DOHH2 (cell line): ENCODE measurements at regions not wholly inside any gene's neighbourhood (a gene's known extent, or its start where the extent isn't known, plus 50 kb on each side); places are given as distances from the start of the nearest gene placed in this dataset.

ENCODE experiments used
- H3F3A ChIP-seq: fragments of 200-600 bp; sonication (generic), shearing (Covaris generic); 2 replicates; pipeline ENCODE4 v1.6.0; 2016; ENCODE audit warnings: antibody characterized with exemption, mild to moderate bottlenecking; ENCODE audit not compliant: control insufficient read depth, insufficient read depth
- H3K27ac ChIP-seq: fragments of 200-600 bp; sonication (generic); 2 replicates; pipeline ENCODE4 v1.5.1; 2014; ENCODE audit warnings: low read depth, mild to moderate bottlenecking, low read length, moderate library complexity
- H3K27me3 ChIP-seq: fragments of 200-600 bp; sonication (generic); 2 replicates; pipeline ENCODE4 v1.6.1; 2014; ENCODE audit warnings: mild to moderate bottlenecking, low read length, mixed read lengths; ENCODE audit not compliant: control insufficient read depth
- H3K36me3 ChIP-seq: fragments of 200-600 bp; sonication (generic); 2 replicates; pipeline ENCODE4 v1.6.1; 2014; ENCODE audit warnings: mild to moderate bottlenecking, low read length, moderate library complexity, mixed read lengths; ENCODE audit not compliant: control insufficient read depth
- H3K4me1 ChIP-seq: fragments of 200-600 bp; sonication (generic); 2 replicates; pipeline ENCODE4 v1.6.1; 2014; ENCODE audit warnings: mild to moderate bottlenecking, low read length, mixed read lengths; ENCODE audit not compliant: control insufficient read depth
- H3K4me2 ChIP-seq: fragments of 200-600 bp; sonication (generic); 2 replicates; pipeline ENCODE4 v1.6.0; 2014; ENCODE audit warnings: mild to moderate bottlenecking, low read length, moderate library complexity
- H3K4me3 ChIP-seq: fragments of 200-600 bp; sonication (generic); 2 replicates; pipeline ENCODE4 v1.5.1; 2014; ENCODE audit warnings: mild to moderate bottlenecking, low read length, mixed read lengths
- H3K79me2 ChIP-seq: fragments of 200-600 bp; sonication (generic); 2 replicates; pipeline ENCODE4 v1.6.1; 2014; ENCODE audit warnings: mild to moderate bottlenecking, low read length, mixed read lengths; ENCODE audit not compliant: control insufficient read depth
- H3K9me2 ChIP-seq: fragments of 200-600 bp; sonication (generic); replicated peaks from 2 replicates; pipeline ENCODE4 v1.6.1; 2014; ENCODE audit warnings: mild to moderate bottlenecking, low read length, mixed read lengths; ENCODE audit not compliant: control insufficient read depth
- H3K9me3 ChIP-seq: fragments of 200-600 bp; sonication (generic); 2 replicates; pipeline ENCODE4 v1.6.1; 2014; ENCODE audit warnings: antibody characterized with exemption, low read length, mixed read lengths; ENCODE audit not compliant: control insufficient read depth, insufficient read depth
- H4K20me1 ChIP-seq: fragments of 200-600 bp; sonication (generic); 2 replicates; pipeline ENCODE4 v1.6.0; 2014; ENCODE audit warnings: low read depth, mild to moderate bottlenecking, antibody characterized with exemption, low read length, moderate library complexity; ENCODE audit not compliant: control insufficient read depth, insufficient read depth
- EZH2phosphoT487 ChIP-seq: fragments of 200-600 bp; sonication (generic); IDR thresholded peaks from 2 replicates; pipeline ENCODE4 v1.6.1; 2017; ENCODE audit warnings: borderline replicate concordance, mild to moderate bottlenecking, antibody characterized with exemption, low read length, moderate library complexity, mixed read lengths
- TF ChIP-seq, protein P1 (sequence below): fragments of 200-600 bp; sonication (generic); IDR thresholded peaks from one replicate; pipeline ENCODE4 v1.5.1; 2014; ENCODE audit warnings: antibody characterized with exemption, mild to moderate bottlenecking, low read depth, low read length; ENCODE audit not compliant: poor library complexity, severe bottlenecking

DNA sequence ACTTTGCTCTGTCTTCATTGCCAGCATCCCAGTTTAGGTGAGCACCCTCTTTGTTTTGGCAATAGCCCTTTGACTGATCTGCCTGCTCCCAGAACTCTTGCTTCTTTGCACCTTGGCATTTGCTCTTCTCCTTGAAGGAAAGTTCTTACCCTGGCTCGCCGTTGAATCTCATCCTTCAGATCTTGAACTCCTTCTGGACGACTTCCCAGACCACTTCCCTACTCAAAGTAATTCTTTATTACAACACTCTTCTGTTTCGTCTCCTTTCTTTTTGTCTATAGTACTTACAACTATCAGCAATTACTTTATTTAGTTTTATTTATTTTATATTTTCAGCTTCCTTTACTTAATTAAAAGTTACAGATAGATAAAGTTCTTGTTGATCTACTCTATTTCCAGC, 1510.1 kb downstream of the MAT2B start:
- Histone ChIP-seq H3K9me3 (no peaks in the 10 kb centered on the region), H3K36me3 (no peaks in the 10 kb centered on the region), H3K27me3 (no peaks in the 10 kb centered on the region), H3K4me2 (no peak overlapping the region), H3K9me2 (no peaks in the 10 kb centered on the region), H3K4me3 (no peak overlapping the region), H3K27ac (no peak overlapping the region), H3F3A (no peaks in the 10 kb centered on the region), H4K20me1 (no peaks in the 10 kb centered on the region), H3K79me2 (no peaks in the 10 kb centered on the region), H3K4me1 (no peaks in the 10 kb centered on the region)
- TF ChIP-seq, protein P1, sequence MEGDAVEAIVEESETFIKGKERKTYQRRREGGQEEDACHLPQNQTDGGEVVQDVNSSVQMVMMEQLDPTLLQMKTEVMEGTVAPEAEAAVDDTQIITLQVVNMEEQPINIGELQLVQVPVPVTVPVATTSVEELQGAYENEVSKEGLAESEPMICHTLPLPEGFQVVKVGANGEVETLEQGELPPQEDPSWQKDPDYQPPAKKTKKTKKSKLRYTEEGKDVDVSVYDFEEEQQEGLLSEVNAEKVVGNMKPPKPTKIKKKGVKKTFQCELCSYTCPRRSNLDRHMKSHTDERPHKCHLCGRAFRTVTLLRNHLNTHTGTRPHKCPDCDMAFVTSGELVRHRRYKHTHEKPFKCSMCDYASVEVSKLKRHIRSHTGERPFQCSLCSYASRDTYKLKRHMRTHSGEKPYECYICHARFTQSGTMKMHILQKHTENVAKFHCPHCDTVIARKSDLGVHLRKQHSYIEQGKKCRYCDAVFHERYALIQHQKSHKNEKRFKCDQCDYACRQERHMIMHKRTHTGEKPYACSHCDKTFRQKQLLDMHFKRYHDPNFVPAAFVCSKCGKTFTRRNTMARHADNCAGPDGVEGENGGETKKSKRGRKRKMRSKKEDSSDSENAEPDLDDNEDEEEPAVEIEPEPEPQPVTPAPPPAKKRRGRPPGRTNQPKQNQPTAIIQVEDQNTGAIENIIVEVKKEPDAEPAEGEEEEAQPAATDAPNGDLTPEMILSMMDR = no peak
- no peak for TF ChIP-seq EZH2phosphoT487

DNA sequence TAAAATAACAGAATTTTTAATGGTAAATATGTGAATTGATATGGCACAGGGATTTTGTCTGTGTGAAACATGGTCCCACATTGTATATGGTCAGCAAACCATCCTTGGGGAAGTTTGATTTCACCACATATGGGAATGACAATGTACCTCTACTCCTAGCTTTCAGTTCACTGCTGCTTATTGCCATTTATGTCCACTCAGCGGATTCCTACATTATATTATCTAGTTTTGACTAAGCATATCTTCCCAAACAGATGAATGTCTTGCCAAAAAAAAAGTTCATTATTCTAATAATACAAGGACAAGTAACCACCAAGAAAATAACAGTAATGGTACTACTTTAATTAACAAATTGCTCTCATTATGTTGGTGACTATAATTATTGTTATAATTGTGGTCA, 1521.6 kb downstream of the MAT2B start:
- H3K36me3 ChIP-seq = no peaks in the 10 kb centered on the region
- H3K79me2 ChIP-seq = no peaks in the 10 kb centered on the region
- H3K9me3 ChIP-seq = no peaks in the 10 kb centered on the region; the same call in 1 of the 2 replicates
- no peaks in the 10 kb centered on the region for H3F3A ChIP-seq
- TF ChIP-seq, protein P1 = no peak
- no peak for TF ChIP-seq EZH2phosphoT487
- H3K4me2 ChIP-seq = no peak overlapping the region
- H3K4me1 ChIP-seq = no peaks in the 10 kb centered on the region
- H3K27ac ChIP-seq = no peak overlapping the region
- no peak overlapping the region for H3K4me3 ChIP-seq
- H3K27me3 ChIP-seq = no peaks in the 10 kb centered on the region
- H4K20me1 ChIP-seq = no peaks in the 10 kb centered on the region
- H3K9me2 ChIP-seq = no peaks in the 10 kb centered on the region

DNA sequence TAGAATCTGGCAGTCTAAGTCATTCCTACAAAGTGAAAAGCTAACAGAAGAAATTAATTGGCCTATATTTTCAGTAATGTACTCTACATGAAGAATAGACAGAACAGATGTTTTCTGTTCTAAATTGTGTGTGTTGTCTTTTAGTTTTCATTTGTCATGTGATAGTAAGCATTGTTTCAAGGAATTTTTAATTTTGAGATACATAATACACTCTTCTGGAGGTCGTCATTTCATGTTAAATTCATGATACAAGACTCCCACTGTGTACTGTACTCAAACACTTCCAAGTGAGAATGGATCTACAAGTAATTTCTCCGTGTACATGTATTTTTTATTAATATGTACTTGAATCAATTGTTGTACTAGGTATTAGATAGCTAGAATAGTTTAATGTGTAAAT, 1522.9 kb downstream of the MAT2B start:
- H3K27ac ChIP-seq = no peak overlapping the region
- no peaks in the 10 kb centered on the region for H3F3A ChIP-seq
- H3K36me3 ChIP-seq = no peaks in the 10 kb centered on the region
- no peaks in the 10 kb centered on the region; the same call in 1 of the 2 replicates for H3K9me3 ChIP-seq
- no peak overlapping the region for H3K4me2 ChIP-seq
- no peaks in the 10 kb centered on the region for H3K79me2 ChIP-seq
- no peaks in the 10 kb centered on the region for H4K20me1 ChIP-seq
- no peaks in the 10 kb centered on the region for H3K27me3 ChIP-seq
- no peaks in the 10 kb centered on the region for H3K4me1 ChIP-seq
- H3K4me3 ChIP-seq = no peak overlapping the region
- H3K9me2 ChIP-seq = no peaks in the 10 kb centered on the region
- TF ChIP-seq, protein P1 = no peak
